IMR-90 (cell line): ENCODE measurements at regions not wholly inside any gene's neighbourhood (a gene's known extent, or its start where the extent isn't known, plus 50 kb on each side); places are given as distances from the start of the nearest gene placed in this dataset.
A peak's percentile ranks its signal among the peaks of the same experiment; 100 is the strongest.

Experiments used
- ATAC-seq: fragments of 200-7000 bp; cut with Tn5 transposase; 2 replicates; pipeline ENCODE4 v1.9.1; 2020; ENCODE audit warnings: low read depth, mild to moderate bottlenecking, moderate library complexity
- BruUV-seq: library from RNA; stranded (reverse); fragments of 400-500 nt; replicated peaks from 2 replicates; lab custom pipeline; 2021; lab: Mats Ljungman, UMichigan
- CTCF ChIA-PET: fragments of 300-600 bp; formaldehyde crosslinking; extraction: SDS; loops from one replicate; lab custom pipeline; 2021; ENCODE audit warnings: antibody characterized with exemption; lab: Yijun Ruan, JAX
- POLR2A ChIA-PET: fragments of 300-600 bp; sonication (Branson Sonifier 250); formaldehyde crosslinking; loops from one replicate; lab custom pipeline; 2022; ENCODE audit warnings: antibody characterized with exemption; ENCODE audit not compliant: unreplicated experiment; lab: Charles Lee
- DNase-seq: peaks from one replicate; pipeline ENCODE4 v3.0.0; 2013
- H2AFZ ChIP-seq: replicated peaks from 2 replicates; pipeline ENCODE3; 2013; ENCODE audit warnings: low read length, mild to moderate bottlenecking; ENCODE audit not compliant: poor library complexity
- H2AK5ac ChIP-seq: 2 replicates; pipeline ENCODE4 v1.6.1; 2013; ENCODE audit warnings: low read depth, low read length, inconsistent platforms
- H2AK9ac ChIP-seq: replicated peaks from 2 replicates; pipeline ENCODE3; 2013; ENCODE audit warnings: mild to moderate bottlenecking, low read depth, low read length, moderate library complexity; ENCODE audit not compliant: poor library complexity
- H2BK120ac ChIP-seq: 2 replicates; pipeline ENCODE4 v1.6.1; 2013; ENCODE audit warnings: low read depth, low read length, inconsistent platforms
- H2BK15ac ChIP-seq: 3 replicates; pipeline ENCODE4 v1.6.1; 2013; ENCODE audit warnings: low read depth, low read length, inconsistent platforms
- H2BK20ac ChIP-seq: 2 replicates; pipeline ENCODE4 v1.6.1; 2013; ENCODE audit warnings: low read depth, mild to moderate bottlenecking, inconsistent platforms, low read length, moderate library complexity
- H2BK5ac ChIP-seq: 2 replicates; pipeline ENCODE4 v1.6.1; 2013; ENCODE audit warnings: mild to moderate bottlenecking, low read depth, low read length, inconsistent platforms; ENCODE audit not compliant: poor library complexity, severe bottlenecking
- H3K14ac ChIP-seq: replicated peaks from 2 replicates; pipeline ENCODE4 v1.6.1; 2013; ENCODE audit warnings: low read depth, low read length, inconsistent platforms
- H3K18ac ChIP-seq: 2 replicates; pipeline ENCODE4 v1.6.1; 2013; ENCODE audit warnings: low read depth, low read length, control low read depth
- H3K23ac ChIP-seq: 2 replicates; pipeline ENCODE4 v1.6.1; 2013; ENCODE audit warnings: low read depth, low read length, inconsistent platforms
- H3K27ac ChIP-seq: 2 replicates; pipeline ENCODE4 v1.5.1; 2013; ENCODE audit warnings: mild to moderate bottlenecking, control low read depth, low read length; ENCODE audit not compliant: insufficient read depth
- H3K27me3 ChIP-seq: 2 replicates; pipeline ENCODE4 v1.6.1; 2013; ENCODE audit warnings: low read length; ENCODE audit not compliant: control insufficient read depth, insufficient read depth
- H3K36me3 ChIP-seq: 2 replicates; pipeline ENCODE4 v1.6.1; 2013; ENCODE audit warnings: low read length, mixed read lengths; ENCODE audit not compliant: control insufficient read depth, insufficient read depth
- H3K4ac ChIP-seq: 2 replicates; pipeline ENCODE4 v1.6.1; 2013; ENCODE audit warnings: low read depth, low read length, inconsistent platforms
- H3K4me1 ChIP-seq: 2 replicates; pipeline ENCODE4 v1.6.1; 2013; ENCODE audit warnings: low read length, mixed read lengths; ENCODE audit not compliant: control insufficient read depth, insufficient read depth
- H3K4me2 ChIP-seq: 2 replicates; pipeline ENCODE4 v1.6.1; 2013; ENCODE audit warnings: low read depth, mild to moderate bottlenecking, control low read depth, low read length, moderate library complexity
- H3K4me3 ChIP-seq: 2 replicates; pipeline ENCODE4 v1.5.1; 2013; ENCODE audit warnings: low read depth, mild to moderate bottlenecking, control low read depth, low read length, moderate library complexity; ENCODE audit not compliant: insufficient read depth
- H3K56ac ChIP-seq: 2 replicates; pipeline ENCODE4 v1.6.1; 2013; ENCODE audit warnings: low read length, inconsistent platforms; ENCODE audit not compliant: insufficient read depth; ENCODE audit errors: extremely low read depth
- H3K79me1 ChIP-seq, 2 experiments: 2 replicates each; pipeline ENCODE4 v1.6.1; 2013; ENCODE audit warnings: low read length in 2 of 2, inconsistent platforms in 1 of 2, low read depth in 1 of 2
- H3K9ac ChIP-seq: 2 replicates; pipeline ENCODE4 v1.6.1; 2013; ENCODE audit warnings: low read depth, low read length, control low read depth
- H3K9me1 ChIP-seq: 2 replicates; pipeline ENCODE4 v1.6.1; 2013; ENCODE audit warnings: low read length, inconsistent platforms; ENCODE audit not compliant: insufficient read depth
- H3K9me3 ChIP-seq: 2 replicates; pipeline ENCODE4 v1.6.1; 2013; ENCODE audit warnings: low read length; ENCODE audit not compliant: control insufficient read depth, insufficient read depth
- H4K20me1 ChIP-seq: 2 replicates; pipeline ENCODE4 v1.6.1; 2013; ENCODE audit warnings: low read length, inconsistent platforms; ENCODE audit not compliant: insufficient read depth
- H4K5ac ChIP-seq: 2 replicates; pipeline ENCODE4 v1.6.1; 2013; ENCODE audit warnings: mild to moderate bottlenecking, low read depth, low read length, control low read depth
- H4K8ac ChIP-seq, 2 experiments: 2 replicates each; pipeline ENCODE4 v1.6.1; 2013; ENCODE audit warnings: low read depth in 2 of 2, low read length in 2 of 2, control low read depth in 1 of 2, inconsistent platforms in 1 of 2
- H4K91ac ChIP-seq: 2 replicates; pipeline ENCODE4 v1.6.1; 2013; ENCODE audit warnings: low read depth, low read length, inconsistent platforms; ENCODE audit not compliant: insufficient read depth
- CEBPB ChIP-seq: IDR thresholded peaks from 2 replicates; pipeline ENCODE4 v1.6.1; 2012; ENCODE audit warnings: low read depth, low read length, improper control_type of control experiment
- ELK1 ChIP-seq: fragments of 150-350 bp; IDR thresholded peaks from 2 replicates; pipeline ENCODE4 v1.6.1; 2016; ENCODE audit warnings: low read depth, mild to moderate bottlenecking, low read length, moderate library complexity, borderline replicate concordance
- WGBS, 2 experiments: methylation state at CpG; one replicate each; pipeline versions ENCODE4 v1.1.5 to v1.1.7; 2013; ENCODE audit warnings: missing lambda C conversion rate in 2 of 2; ENCODE audit not compliant: insufficient read length in 1 of 2; ENCODE audit errors: extremely low coverage in 2 of 2; 5-methylcytosine and 5-hydroxymethylcytosine counted together
- dilution Hi-C: fragments of 300-500 bp; cut with HindIII; formaldehyde crosslinking; loops from one replicate; pipeline ENCODE4 v1.14.3; 2018; ENCODE audit warnings: low sequenced_read_pairs; ENCODE audit not compliant: unreplicated experiment
- in situ Hi-C: fragments of 300-500 bp; cut with MboI; formaldehyde crosslinking; loops from 3 replicates; pipeline ENCODE4 v1.14.3; 2019; ENCODE audit warnings: low sequenced_read_pairs, inconsistent platforms, mixed read lengths
- intact Hi-C: fragments of 100-400 bp; cut with micrococcal nuclease; formaldehyde crosslinking; loops from 2 replicates; pipeline ENCODE4 v1.10.0; 2022

- ChIA-PET CTCF (no interaction called here), POLR2A (no interaction called here)
- Histone ChIP-seq H2AK9ac (no peak overlapping the region), H3K14ac (no peak overlapping the region), H3K36me3 (no peaks in the 10 kb centered on the region), H2BK15ac (peak overlapping the region; percentile 42; the same call in 1 of the 3 replicates), H4K8ac (no peak overlapping the region), H3K56ac (no peak overlapping the region), H2BK20ac (no peak overlapping the region; the same call in 1 of the 2 replicates), H4K20me1 (no peaks in the 10 kb centered on the region), H3K79me1 (no peaks in the 10 kb centered on the region), H3K4me1 (peaks cover 3% of the 10 kb centered on the region), H3K27me3 (no peaks in the 10 kb centered on the region), H2AK5ac (no peak overlapping the region), H3K4ac (no peak overlapping the region), H3K27ac (no peak overlapping the region), H2BK120ac (no peak overlapping the region), H3K9me3 (no peaks in the 10 kb centered on the region), H4K91ac (no peak overlapping the region), H2AFZ (no peak overlapping the region), H4K5ac (no peak overlapping the region; the same call in 1 of the 2 replicates), H3K23ac (no peak overlapping the region), H2BK5ac (no peak overlapping the region), H3K9me1 (no peaks in the 10 kb centered on the region; the same call in none of the 2 replicates), H3K9ac (no peak overlapping the region), H3K4me3 (no peak overlapping the region), H3K4me2 (no peak overlapping the region), H3K18ac (no peak overlapping the region; the same call in 1 of the 2 replicates)
- BruUV-seq, result no TSS peak
- no peak for ATAC-seq
- TF ChIP-seq CEBPB (0 out of 2 replicates have a peak, but pooled peaks have one; percentile 6), ELK1 (no peak)
- in situ Hi-C loops (no loop called here), dilution Hi-C loops (no loop called here), intact Hi-C loops (no loop called here)
- no CpG with 5 or more reads among the region's 5 CpGs for WGBS, 2 experiments
- DNase-seq, result no peak
These were observed 82.1 kb downstream of the MPP7 start for GRCh38 chr10:28220811-28221210.
